Gastrocnemius medialis (tissue), 4 donors: ENCODE measurements at regions not wholly inside any gene's neighbourhood (a gene's known extent, or its start where the extent isn't known, plus 50 kb on each side); places are given as distances from the start of the nearest gene placed in this dataset.

Source experiments
- POLR2A ChIP-seq, 2 donors: fragments of 450-650 bp; IDR thresholded peaks; one replicate each; pipeline ENCODE4 v1.6.1; 2017; ENCODE audit warnings: antibody characterized with exemption in 2 of 2, mild to moderate bottlenecking in 2 of 2, moderate library complexity in 2 of 2
- TF ChIP-seq, protein P1 (sequence below), 5 experiments: fragments of 450-650 bp in 3 of 5; fragments of 200-600 bp in 2 of 5; sonication (generic) in 2 of 5; IDR thresholded peaks in 4 of 5; conservative IDR thresholded peaks in 1 of 5; 1 replicate in 4 of 5; 2 replicates in 1 of 5; pipeline ENCODE4 v1.5.1; 2016 to 2019; ENCODE audit warnings: antibody characterized with exemption in 5 of 5, mild to moderate bottlenecking in 3 of 5, moderate library complexity in 3 of 5

DNA sequence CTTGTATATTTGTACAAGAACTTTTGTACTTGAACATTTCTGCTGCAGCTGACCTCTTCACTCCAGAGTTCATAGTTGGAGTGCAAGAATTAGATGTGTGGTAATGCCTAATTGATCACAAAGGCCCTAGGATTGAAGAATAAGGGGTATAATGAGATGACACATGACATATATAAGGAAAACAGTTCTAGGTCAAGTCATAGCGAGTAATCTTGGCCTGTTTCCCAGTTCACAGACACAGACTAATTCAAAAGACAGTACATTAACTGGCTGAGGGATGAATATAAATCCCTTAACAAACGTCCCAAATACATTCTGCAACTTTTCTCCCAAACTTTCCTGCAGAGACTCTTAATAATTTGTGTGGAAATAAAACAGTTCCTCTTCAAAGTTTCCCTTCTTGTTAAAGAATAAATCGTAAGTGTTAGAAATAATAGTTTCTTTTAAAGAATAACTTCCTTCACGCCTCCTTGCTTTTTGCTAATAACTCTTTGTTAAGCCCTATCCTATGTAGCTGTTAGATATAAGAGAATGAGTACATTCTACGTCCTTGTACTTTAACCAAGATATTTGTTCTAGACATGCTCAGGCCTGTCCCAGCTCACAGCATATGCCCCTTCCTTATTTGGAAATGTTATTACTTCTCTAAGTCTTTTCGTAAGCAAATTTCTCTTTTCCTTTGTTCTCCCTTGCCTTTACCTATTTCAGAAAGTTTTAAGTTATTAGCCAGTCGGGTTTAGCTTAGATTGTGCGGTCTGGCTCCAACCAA is 556.4 kb upstream of the CTNND2 start:
- no peak for TF ChIP-seq POLR2A (IDR thresholded peaks at IDR 0.05)
- TF ChIP-seq, protein P1, sequence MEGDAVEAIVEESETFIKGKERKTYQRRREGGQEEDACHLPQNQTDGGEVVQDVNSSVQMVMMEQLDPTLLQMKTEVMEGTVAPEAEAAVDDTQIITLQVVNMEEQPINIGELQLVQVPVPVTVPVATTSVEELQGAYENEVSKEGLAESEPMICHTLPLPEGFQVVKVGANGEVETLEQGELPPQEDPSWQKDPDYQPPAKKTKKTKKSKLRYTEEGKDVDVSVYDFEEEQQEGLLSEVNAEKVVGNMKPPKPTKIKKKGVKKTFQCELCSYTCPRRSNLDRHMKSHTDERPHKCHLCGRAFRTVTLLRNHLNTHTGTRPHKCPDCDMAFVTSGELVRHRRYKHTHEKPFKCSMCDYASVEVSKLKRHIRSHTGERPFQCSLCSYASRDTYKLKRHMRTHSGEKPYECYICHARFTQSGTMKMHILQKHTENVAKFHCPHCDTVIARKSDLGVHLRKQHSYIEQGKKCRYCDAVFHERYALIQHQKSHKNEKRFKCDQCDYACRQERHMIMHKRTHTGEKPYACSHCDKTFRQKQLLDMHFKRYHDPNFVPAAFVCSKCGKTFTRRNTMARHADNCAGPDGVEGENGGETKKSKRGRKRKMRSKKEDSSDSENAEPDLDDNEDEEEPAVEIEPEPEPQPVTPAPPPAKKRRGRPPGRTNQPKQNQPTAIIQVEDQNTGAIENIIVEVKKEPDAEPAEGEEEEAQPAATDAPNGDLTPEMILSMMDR (IDR thresholded peaks at IDR 0.05 in 4 of 5, conservative IDR thresholded peaks at IDR 0.05 in 1 of 5) = no peak
